ENCODE measurements at regions not wholly inside any gene's neighbourhood (a gene's known extent, or its start where the extent isn't known, plus 50 kb on each side); places are given as distances from the start of the nearest gene placed in this dataset.

GRCh38 chr11:22546746-22547145, 78.9 kb downstream of the FANCF start:
- Histone ChIP-seq H3K4me1 (no peaks in the 10 kb centered on the region), H3K27me3 (replicated peaks; ENCODE audit: control insufficient read depth, insufficient read depth, low read length) (no peaks in the 10 kb centered on the region), H3K4me3 (ENCODE audit: low read depth, low read length) (no peak overlapping the region), H3K9me3 (no peaks in the 10 kb centered on the region), H3K36me3 (ENCODE audit: control insufficient read depth, insufficient read depth, low read length) (no peaks in the 10 kb centered on the region)
- DNase-seq, result no peak
- peaks cover 12% of the 10 kb centered on the region for H3K27me3 Mint-ChIP-seq (ENCODE audit: insufficient read depth, unreplicated experiment)
- CTCF ChIA-PET, result no interaction called here
- no peaks in the 10 kb centered on the region for H3K9me3 Mint-ChIP-seq (ENCODE audit: unreplicated experiment)
- no peak for TF ChIP-seq CTCF (IDR thresholded peaks at IDR 0.05; ENCODE audit: insufficient read depth in 1 of 2, low read depth in 1 of 2, low read length in 1 of 2, severe bottlenecking in 1 of 2, unreplicated experiment in 1 of 2)
- H3K36me3 Mint-ChIP-seq (ENCODE audit: insufficient read depth, unreplicated experiment), result no peaks in the 10 kb centered on the region
- POLR2A ChIA-PET, result no interaction called here
- H3K4me3 Mint-ChIP-seq (ENCODE audit: unreplicated experiment), result no peak overlapping the region
- intact Hi-C loops (cut with micrococcal nuclease; ENCODE audit: unreplicated experiment), result no loop called here
- no peaks in the 10 kb centered on the region for H3K4me1 Mint-ChIP-seq (ENCODE audit: low read depth, unreplicated experiment)
- BruUV-seq (replicated peaks), result no TSS peak
- no peak overlapping the region for H3K27ac Mint-ChIP-seq (ENCODE audit: unreplicated experiment)

GRCh38 chr11:22543261-22543660, 82.4 kb downstream of the FANCF start:
- Histone ChIP-seq H3K27me3 (replicated peaks; ENCODE audit: control insufficient read depth, insufficient read depth, low read length) (no peaks in the 10 kb centered on the region), H3K9me3 (no peaks in the 10 kb centered on the region), H3K4me1 (no peaks in the 10 kb centered on the region), H3K36me3 (ENCODE audit: control insufficient read depth, insufficient read depth, low read length) (no peaks in the 10 kb centered on the region), H3K4me3 (ENCODE audit: low read depth, low read length) (no peak overlapping the region)
- Mint-ChIP-seq H3K4me1 (ENCODE audit: low read depth, unreplicated experiment) (no peaks in the 10 kb centered on the region), H3K27ac (ENCODE audit: unreplicated experiment) (no peak overlapping the region), H3K27me3 (ENCODE audit: insufficient read depth, unreplicated experiment) (peaks cover 10% of the 10 kb centered on the region), H3K9me3 (ENCODE audit: unreplicated experiment) (no peaks in the 10 kb centered on the region), H3K4me3 (ENCODE audit: unreplicated experiment) (no peak overlapping the region), H3K36me3 (ENCODE audit: insufficient read depth, unreplicated experiment) (no peaks in the 10 kb centered on the region)
- TF ChIP-seq CTCF (IDR thresholded peaks at IDR 0.05; ENCODE audit: insufficient read depth in 1 of 2, low read depth in 1 of 2, low read length in 1 of 2, severe bottlenecking in 1 of 2, unreplicated experiment in 1 of 2), result no peak
- CTCF ChIA-PET, result no interaction called here
- DNase-seq, result no peak
- POLR2A ChIA-PET, result no interaction called here
- no TSS peak for BruUV-seq (replicated peaks)
- intact Hi-C loops (cut with micrococcal nuclease; ENCODE audit: unreplicated experiment), result loop anchor here (5.0 kb wide), 1 partner anchor 244 kb away; no protein-coding TSS in a partner anchor

GRCh38 chr11:22539821-22540256, 85.8 kb downstream of the FANCF start:
- DNase-seq, result peak in 1 of 2 experiments; percentile 31
- no TSS peak for BruUV-seq (replicated peaks)
- Mint-ChIP-seq H3K4me1 (ENCODE audit: low read depth, unreplicated experiment) (no peaks in the 10 kb centered on the region), H3K36me3 (ENCODE audit: insufficient read depth, unreplicated experiment) (no peaks in the 10 kb centered on the region), H3K9me3 (ENCODE audit: unreplicated experiment) (no peaks in the 10 kb centered on the region), H3K27ac (ENCODE audit: unreplicated experiment) (no peak overlapping the region), H3K27me3 (ENCODE audit: insufficient read depth, unreplicated experiment) (peaks cover 8% of the 10 kb centered on the region), H3K4me3 (ENCODE audit: unreplicated experiment) (no peak overlapping the region)
- CTCF ChIA-PET, result interaction anchor here (0.6 to 1.0 kb wide), 4 partner anchors 11 to 248 kb away, joined by 3 to 5 read pairs (median 3); no protein-coding TSS in a partner anchor
- no peaks in the 10 kb centered on the region for H3K36me3 ChIP-seq (ENCODE audit: control insufficient read depth, insufficient read depth, low read length)
- no peak overlapping the region for H3K4me3 ChIP-seq (ENCODE audit: low read depth, low read length)
- intact Hi-C loops (cut with micrococcal nuclease; ENCODE audit: unreplicated experiment), result loop anchor here (1.0 to 5.0 kb wide), 3 partner anchors 113 to 247 kb away; no protein-coding TSS in a partner anchor
- TF ChIP-seq CTCF (IDR thresholded peaks at IDR 0.05; ENCODE audit: insufficient read depth in 1 of 2, low read depth in 1 of 2, low read length in 1 of 2, severe bottlenecking in 1 of 2, unreplicated experiment in 1 of 2), result peak; percentile 39 to 56
- no peaks in the 10 kb centered on the region for H3K9me3 ChIP-seq
- POLR2A ChIA-PET, result interaction anchor here (0.5 kb wide), 1 partner anchor 290 kb away, joined by 4 read pairs; no protein-coding TSS in a partner anchor
- H3K4me1 ChIP-seq, result no peaks in the 10 kb centered on the region
- no peaks in the 10 kb centered on the region for H3K27me3 ChIP-seq (replicated peaks; ENCODE audit: control insufficient read depth, insufficient read depth, low read length)

Data from Caco-2 (cell line).